GM18951 (cell line): ENCODE measurements at regions not wholly inside any gene's neighbourhood (a gene's known extent, or its start where the extent isn't known, plus 50 kb on each side); places are given as distances from the start of the nearest gene placed in this dataset.

Source experiments
- POLR2A ChIP-seq: IDR thresholded peaks from 4 replicates; pipeline ENCODE4 v1.6.1; 2011; ENCODE audit warnings: mild to moderate bottlenecking; ENCODE audit not compliant: insufficient read length, insufficient read depth; ENCODE audit errors: extremely low read depth
- in situ Hi-C: fragments of 300-500 bp; cut with MboI; formaldehyde crosslinking; loops from one replicate; pipeline ENCODE4 v1.12.0; 2022; ENCODE audit warnings: low sequenced_read_pairs, mixed read lengths, inconsistent platforms; ENCODE audit not compliant: unreplicated experiment

DNA sequence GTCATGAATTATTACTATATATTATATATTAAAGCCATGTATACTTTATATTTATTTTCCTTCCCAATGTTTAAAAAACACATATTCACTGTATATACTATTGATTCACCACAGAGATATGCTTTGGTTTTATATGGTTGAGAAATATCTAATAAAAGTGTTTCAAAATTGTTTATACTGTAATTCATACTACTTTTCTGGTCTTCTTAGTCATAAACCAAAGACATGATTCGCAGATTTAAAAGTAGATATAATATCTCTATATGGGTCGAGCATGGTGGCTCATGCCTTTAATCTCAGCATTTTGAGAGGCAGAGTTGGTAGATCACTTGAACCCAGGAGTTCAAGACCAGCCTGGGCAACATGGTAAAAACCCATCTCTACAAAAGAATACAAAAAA, 738.4 kb downstream of the USP25 start:
- TF ChIP-seq POLR2A, result no peak
- in situ Hi-C loops, result no loop called here

- TF ChIP-seq POLR2A, result no peak
- in situ Hi-C loops, result no loop called here
Measured at GRCh38 chr21:16473988-16474387, 744.2 kb downstream of the USP25 start.

GRCh38 chr21:16476056-16476825, 746.5 kb downstream of the USP25 start:
- TF ChIP-seq POLR2A, result no peak
- in situ Hi-C loops, result no loop called here

DNA sequence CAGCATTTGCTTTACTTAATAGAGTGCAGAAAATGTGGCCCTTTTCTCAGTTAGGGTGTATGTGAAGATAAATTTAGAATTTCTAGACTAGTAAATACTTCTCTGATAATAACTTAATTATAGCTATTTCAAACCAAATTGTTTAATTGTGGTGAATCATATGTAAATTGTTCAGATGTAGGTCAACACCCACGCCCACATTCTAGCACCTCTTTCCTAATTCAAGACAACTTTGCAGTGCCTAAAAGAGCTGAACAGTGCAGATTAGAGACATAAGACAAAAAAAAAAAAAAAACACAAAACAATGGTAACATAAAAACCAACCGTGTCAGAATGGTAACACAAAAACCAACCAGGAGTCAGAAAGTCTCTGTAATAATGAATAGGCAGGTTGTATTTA, 758.3 kb downstream of the USP25 start:
- no peak for TF ChIP-seq POLR2A

DNA sequence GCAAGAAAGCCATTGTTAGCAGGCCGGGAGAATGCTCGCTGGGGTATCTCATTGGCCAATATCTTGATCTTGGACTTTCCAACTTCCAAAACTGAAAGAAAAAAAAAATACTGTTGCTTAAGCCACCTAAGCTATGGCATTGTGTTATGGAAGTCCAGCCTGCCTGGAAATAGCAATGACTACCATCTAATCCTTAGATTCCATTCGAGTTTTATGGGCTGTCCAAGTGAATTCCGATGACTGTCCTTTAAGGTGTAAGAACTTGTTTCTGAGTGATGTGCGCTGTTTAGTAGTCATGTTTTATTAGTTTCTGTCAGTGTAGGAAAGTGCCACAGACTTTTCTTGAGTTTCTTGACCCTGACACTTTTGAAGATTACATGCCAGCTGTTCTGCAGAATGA, 762.6 kb downstream of the USP25 start:
- no peak for TF ChIP-seq POLR2A
- in situ Hi-C loops, result no loop called here

More for the DNA sequence above, 758.3 kb downstream of the USP25 start:
- in situ Hi-C loops, result no loop called here

DNA sequence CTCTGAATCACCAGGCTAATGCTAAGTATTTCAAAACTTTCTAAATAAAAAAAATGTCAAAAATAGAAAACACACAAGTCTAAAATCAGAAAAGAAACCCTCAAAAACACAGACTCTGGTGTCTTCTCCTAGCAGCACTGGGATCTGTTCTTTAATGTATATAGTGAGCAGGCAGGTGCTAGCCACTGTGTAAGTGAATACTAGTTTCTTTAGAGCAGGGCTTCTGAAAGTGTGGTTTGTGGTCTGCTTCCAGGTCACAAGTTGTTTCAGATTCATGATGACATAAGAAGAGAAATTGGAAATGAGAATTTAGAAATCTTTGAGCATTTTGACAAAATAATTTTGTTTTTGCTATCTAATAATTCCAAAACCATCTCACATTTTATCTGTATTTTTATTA, 763.1 kb downstream of the USP25 start:
- in situ Hi-C loops, result no loop called here
- TF ChIP-seq POLR2A, result no peak

DNA sequence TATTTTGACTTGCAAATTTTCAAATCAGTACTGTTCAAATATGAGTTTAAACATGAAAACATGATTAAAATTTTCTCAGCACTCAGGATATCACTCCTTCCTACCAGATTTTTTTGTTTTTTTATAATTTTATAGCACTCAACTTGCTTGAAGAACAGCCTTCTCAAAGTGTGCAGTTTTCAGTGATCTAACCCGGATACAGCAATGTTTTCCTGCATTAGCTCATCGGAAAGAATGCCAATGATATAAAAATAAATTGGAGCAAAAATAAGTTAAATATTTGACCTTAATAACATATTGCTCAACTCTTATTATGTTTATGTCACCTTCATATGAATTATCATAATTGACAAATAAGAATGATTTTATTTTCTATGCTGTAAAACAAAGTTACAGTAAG, 766.8 kb downstream of the USP25 start:
- TF ChIP-seq POLR2A, result no peak
- in situ Hi-C loops, result no loop called here

- TF ChIP-seq POLR2A, result no peak
- in situ Hi-C loops, result no loop called here
Measured at GRCh38 chr21:16500271-16500670, 770.5 kb downstream of the USP25 start.

DNA sequence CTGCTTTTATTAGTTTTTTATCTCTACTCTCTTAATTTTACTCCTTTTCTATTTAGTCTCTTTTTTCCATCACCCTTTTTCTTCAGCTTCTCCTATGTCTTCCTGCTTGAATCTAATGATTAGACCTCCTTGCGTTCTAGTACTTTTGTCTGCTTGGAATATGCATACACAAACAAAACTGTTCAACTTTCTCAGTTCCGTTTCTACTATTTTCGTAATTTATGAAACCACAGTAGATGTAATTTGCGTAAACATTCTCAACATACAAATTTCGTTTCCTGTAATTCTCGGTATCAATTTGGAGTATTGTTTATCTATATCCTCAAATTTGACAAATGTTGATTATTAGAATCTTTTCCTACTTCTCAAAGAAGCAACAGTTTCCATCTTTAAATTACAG, 772.5 kb downstream of the USP25 start:
- TF ChIP-seq POLR2A, result no peak
- in situ Hi-C loops, result no loop called here

- in situ Hi-C loops, result no loop called here
Measured at GRCh38 chr21:16502897-16503296, 773.1 kb downstream of the USP25 start.

GRCh38 chr21:16504281-16504680, 774.5 kb downstream of the USP25 start:
- TF ChIP-seq POLR2A, result no peak
- in situ Hi-C loops, result no loop called here

More at GRCh38 chr21:16502897-16503296, 773.1 kb downstream of the USP25 start:
- TF ChIP-seq POLR2A, result no peak

DNA sequence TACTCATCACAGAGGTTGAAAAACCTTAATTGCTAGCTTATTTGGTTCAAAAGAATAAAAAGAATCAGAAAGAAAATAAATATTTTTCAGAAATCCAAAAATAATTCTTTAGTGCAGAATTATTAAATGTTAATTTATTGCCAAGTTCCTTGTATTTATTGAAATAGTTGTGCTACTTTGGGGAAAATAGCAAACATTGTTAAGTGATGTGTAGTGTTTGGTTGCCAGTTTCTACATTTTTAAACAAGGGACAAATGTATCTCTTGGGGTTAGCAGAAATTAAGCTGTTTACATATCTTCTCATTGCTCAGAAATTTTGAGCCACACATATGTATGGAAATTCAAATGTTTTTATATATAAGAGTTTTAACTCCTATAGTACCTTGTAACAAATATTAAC, 775.0 kb downstream of the USP25 start:
- in situ Hi-C loops, result no loop called here
- TF ChIP-seq POLR2A, result no peak

GRCh38 chr21:16509476-16509875, 779.7 kb downstream of the USP25 start:
- TF ChIP-seq POLR2A, result no peak
- in situ Hi-C loops, result no loop called here

DNA sequence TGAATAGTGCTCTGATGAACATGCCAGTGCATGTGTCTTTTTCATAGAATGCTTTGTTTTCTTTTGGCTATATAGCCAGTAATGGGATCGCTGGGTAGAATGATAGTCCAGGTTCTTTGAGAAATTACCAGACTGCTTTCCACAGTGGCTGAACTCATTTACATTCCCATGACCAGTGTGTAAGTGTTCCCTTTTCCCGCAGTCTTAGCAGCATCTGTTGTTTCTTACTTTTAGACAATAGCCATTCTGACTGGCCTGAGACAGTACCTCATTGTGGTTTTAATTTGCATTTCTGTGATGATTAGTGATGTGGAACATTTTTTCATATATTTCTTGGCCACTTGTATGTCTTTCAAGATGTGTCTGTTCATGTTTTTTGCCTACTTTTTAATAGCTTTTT, 784.5 kb downstream of the USP25 start:
- in situ Hi-C loops, result no loop called here
- no peak for TF ChIP-seq POLR2A

DNA sequence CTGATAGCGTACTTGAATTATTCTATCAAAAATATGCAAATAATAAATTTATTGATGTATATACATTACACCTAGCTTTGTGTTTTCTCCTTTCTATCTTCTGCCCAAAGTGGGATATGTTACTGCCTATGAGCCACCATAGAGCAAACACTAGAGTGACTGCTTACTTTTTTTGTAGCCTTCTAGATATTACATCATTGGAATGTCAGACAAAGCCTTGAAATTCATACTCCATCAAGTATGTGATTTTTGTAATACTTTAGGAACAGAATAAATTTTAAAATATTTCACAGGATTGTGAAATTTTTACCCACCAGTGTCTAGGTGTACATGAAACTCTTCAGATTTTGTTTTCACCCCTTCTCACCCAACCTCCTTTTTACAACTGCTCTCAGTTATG, 787.6 kb downstream of the USP25 start:
- in situ Hi-C loops, result no loop called here
- TF ChIP-seq POLR2A, result no peak

GRCh38 chr21:16519036-16519435, 789.3 kb downstream of the USP25 start:
- in situ Hi-C loops, result no loop called here
- no peak for TF ChIP-seq POLR2A
